HEK293 (cell line): ENCODE measurements at regions not wholly inside any gene's neighbourhood (a gene's known extent, or its start where the extent isn't known, plus 50 kb on each side); places are given as distances from the start of the nearest gene placed in this dataset.

Experiments
- CTCF ChIP-seq: fragments of 450-650 bp; formaldehyde crosslinking; IDR thresholded peaks from 2 replicates; pipeline ENCODE4 v1.5.1; 2016; ENCODE audit warnings: missing biosample characterization, missing genetic modification characterization
- TCF7L2 ChIP-seq: IDR thresholded peaks from 2 replicates; pipeline ENCODE4 v1.6.1; 2011; ENCODE audit warnings: low read depth, mild to moderate bottlenecking, inconsistent platforms, low read length, moderate library complexity, borderline replicate concordance
- YY2 ChIP-seq: fragments of 450-650 bp; formaldehyde crosslinking; IDR thresholded peaks from 2 replicates; pipeline ENCODE4 v1.5.1; 2016; ENCODE audit warnings: missing biosample characterization, missing genetic modification characterization
- ZFP3 ChIP-seq: fragments of 450-650 bp; formaldehyde crosslinking; IDR thresholded peaks from 2 replicates; pipeline ENCODE4 v1.5.1; 2016; ENCODE audit warnings: low read depth, missing biosample characterization, missing genetic modification characterization
- ZNF114 ChIP-seq: fragments of 450-650 bp; formaldehyde crosslinking; IDR thresholded peaks from 2 replicates; pipeline ENCODE4 v1.5.0; 2017; ENCODE audit warnings: missing biosample characterization, missing genetic modification characterization
- ZNF138 ChIP-seq: fragments of 450-650 bp; formaldehyde crosslinking; IDR thresholded peaks from 2 replicates; pipeline ENCODE4 v1.5.1; 2016; ENCODE audit warnings: missing biosample characterization, missing genetic modification characterization, borderline replicate concordance
- ZNF140 ChIP-seq: fragments of 450-650 bp; formaldehyde crosslinking; IDR thresholded peaks from 2 replicates; pipeline ENCODE4 v1.5.1; 2016; ENCODE audit warnings: missing biosample characterization, missing genetic modification characterization
- ZNF23 ChIP-seq: fragments of 450-650 bp; formaldehyde crosslinking; IDR thresholded peaks from 2 replicates; pipeline ENCODE4 v1.5.1; 2016; ENCODE audit warnings: missing biosample characterization, missing genetic modification characterization, borderline replicate concordance
- ZNF324 ChIP-seq: fragments of 450-650 bp; formaldehyde crosslinking; IDR thresholded peaks from 2 replicates; pipeline ENCODE4 v1.5.1; 2016; ENCODE audit warnings: missing biosample characterization, missing genetic modification characterization
- ZNF596 ChIP-seq: fragments of 450-650 bp; IDR thresholded peaks from 2 replicates; pipeline ENCODE4 v1.5.0; 2018; ENCODE audit warnings: missing biosample characterization, mild to moderate bottlenecking, missing genetic modification characterization, moderate library complexity

DNA sequence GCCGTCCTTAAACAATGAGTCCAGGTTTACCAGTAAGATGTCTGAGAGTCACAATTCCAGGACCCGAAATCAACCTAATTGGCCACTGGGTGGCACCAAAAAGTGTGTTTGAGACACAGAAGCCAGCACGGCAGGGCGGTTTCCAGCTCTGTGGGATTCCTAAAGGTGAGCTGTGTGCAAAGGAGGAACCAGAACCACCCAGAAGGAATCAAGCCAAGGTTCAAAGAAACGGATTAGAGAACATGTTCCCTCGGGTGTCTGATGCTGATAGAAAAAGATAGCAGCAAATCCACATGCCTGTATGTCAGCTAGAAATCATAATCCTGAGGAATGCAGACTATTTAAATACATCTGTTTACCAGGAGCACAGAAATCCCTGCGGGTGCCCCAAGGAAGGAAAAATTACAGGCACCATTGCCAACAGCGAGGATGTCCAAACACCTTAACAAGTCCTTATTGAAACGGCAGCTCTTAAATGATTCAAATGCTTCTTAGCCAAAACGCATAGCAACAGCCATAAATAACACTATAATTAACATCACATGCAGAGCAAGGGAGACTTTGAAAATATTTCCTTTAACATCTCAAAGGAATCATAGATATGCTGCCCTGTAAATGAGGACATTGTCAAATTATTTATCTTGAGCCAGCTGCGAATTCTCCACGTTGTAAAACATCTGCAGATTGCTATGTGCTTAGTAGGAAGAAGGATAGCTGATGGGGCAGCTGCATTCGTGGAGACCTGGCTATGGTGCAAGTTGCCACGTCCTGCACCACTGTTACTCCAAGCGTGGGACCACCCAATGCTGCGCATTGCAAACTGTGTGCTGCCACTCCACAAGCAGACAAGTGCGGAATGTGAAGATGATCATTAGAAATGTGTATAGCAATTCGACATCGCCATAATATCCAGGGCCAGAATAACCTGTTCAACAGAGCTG lies 318.7 kb upstream of the NCKAP5 start:
- TF ChIP-seq ZNF324 (tag by site-specific recombination): no peak
- TF ChIP-seq ZNF114 (tag by site-specific recombination): no peak
- no peak for TF ChIP-seq ZFP3 (tag by site-specific recombination)
- no peak for TF ChIP-seq ZNF23 (tag by site-specific recombination)
- peak; percentile 43; the same call in 1 of the 2 replicates for TF ChIP-seq CTCF (tag by site-specific recombination)
- no peak for TF ChIP-seq ZNF140 (tag by site-specific recombination)
- TF ChIP-seq TCF7L2: no peak
- no peak for TF ChIP-seq YY2 (tag by site-specific recombination)
- TF ChIP-seq ZNF138 (tag by site-specific recombination): no peak
- TF ChIP-seq ZNF596: no peak
